GM13976 (cell line): ENCODE measurements at regions not wholly inside any gene's neighbourhood (a gene's known extent, or its start where the extent isn't known, plus 50 kb on each side); places are given as distances from the start of the nearest gene placed in this dataset.

Experiments used
- DNase-seq: peaks from one replicate; pipeline ENCODE4 v3.0.0; 2012; ENCODE audit warnings: low spot score
- CTCF ChIP-seq: IDR thresholded peaks from 2 replicates; pipeline ENCODE4 v1.5.1; 2012; ENCODE audit warnings: borderline replicate concordance, mild to moderate bottlenecking; ENCODE audit not compliant: insufficient read depth; ENCODE audit errors: extremely low read depth, missing control alignments, control extremely low read depth
- in situ Hi-C: fragments of 300-500 bp; cut with MboI; formaldehyde crosslinking; loops from one replicate; pipeline ENCODE4 v1.12.0; 2022; ENCODE audit warnings: low sequenced_read_pairs, mixed read lengths, inconsistent platforms; ENCODE audit not compliant: unreplicated experiment

GRCh38 chr5:93034621-93035590 is 546.1 kb downstream of the NR2F1-AS1 start:
- no peak for DNase-seq
- no peak for TF ChIP-seq CTCF
- in situ Hi-C loops = no loop called here

GRCh38 chr5:93022796-93023447 is 558.1 kb downstream of the NR2F1-AS1 start:
- in situ Hi-C loops = no loop called here
- no peak for TF ChIP-seq CTCF
- no peak for DNase-seq

- no peak for TF ChIP-seq CTCF
- in situ Hi-C loops = no loop called here
- DNase-seq = no peak
These were observed 558.8 kb downstream of the NR2F1-AS1 start for GRCh38 chr5:93022211-93022610.

GRCh38 chr5:93019896-93020295 is 561.1 kb downstream of the NR2F1-AS1 start:
- no peak for DNase-seq
- no peak for TF ChIP-seq CTCF
- in situ Hi-C loops = no loop called here

- DNase-seq = no peak
- TF ChIP-seq CTCF = no peak
- in situ Hi-C loops = no loop called here
These were observed 562.6 kb downstream of the NR2F1-AS1 start for GRCh38 chr5:93018461-93018860.

- in situ Hi-C loops = no loop called here
- no peak for DNase-seq
- TF ChIP-seq CTCF = no peak
These were observed 563.2 kb downstream of the NR2F1-AS1 start for GRCh38 chr5:93017849-93018248.
